ENCODE measurements at regions not wholly inside any gene's neighbourhood (a gene's known extent, or its start where the extent isn't known, plus 50 kb on each side); places are given as distances from the start of the nearest gene placed in this dataset.
"Not testable (repeated sequence)": the region's sequence is repeated elsewhere in the genome, so short reads cannot be mapped to it uniquely, and the experiment has no call there.

DNA sequence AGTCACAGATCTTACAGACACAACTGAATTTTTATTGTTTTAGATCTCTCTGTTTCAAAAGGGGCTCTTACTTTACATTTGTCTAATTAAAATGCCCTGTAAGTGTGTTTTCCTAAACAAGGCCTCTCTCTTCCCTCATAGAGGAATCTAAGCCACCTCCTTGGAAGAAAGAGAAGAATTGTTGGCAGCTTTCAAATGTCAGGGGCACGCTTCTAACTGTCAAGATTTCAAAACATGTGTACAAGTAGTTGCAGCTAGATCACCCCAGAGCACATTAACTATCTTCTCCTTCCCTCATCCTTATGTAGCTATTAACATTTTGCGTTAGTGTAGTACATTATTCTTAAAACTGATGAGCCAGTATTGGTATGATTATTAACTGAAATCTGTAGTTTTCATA is 266.5 kb upstream of the BOD1L1 start:
- DNase-seq (ENCODE audit: low read depth in 2 of 2): no peak

DNA sequence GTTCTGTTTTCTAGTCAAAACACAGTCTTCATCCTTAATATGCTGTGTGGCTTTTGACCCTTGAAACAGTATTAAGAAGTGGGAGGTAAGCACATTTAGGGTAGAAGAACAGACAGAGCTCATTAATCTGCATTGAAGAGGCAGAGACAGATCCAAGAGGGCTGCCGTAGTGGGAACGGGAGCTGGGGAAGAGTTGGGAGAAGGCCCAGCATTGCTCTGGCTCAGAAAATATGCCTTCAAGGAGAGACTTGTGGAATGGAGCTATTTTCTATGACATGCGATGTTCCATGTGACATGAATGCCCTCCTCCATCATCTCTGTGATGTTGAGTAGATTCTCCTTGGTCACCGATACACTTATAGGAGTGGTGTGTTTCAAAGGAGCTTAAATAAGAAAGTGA is 273.3 kb upstream of the BOD1L1 start:
- no peak for DNase-seq (ENCODE audit: low read depth in 2 of 2)

- no peak for DNase-seq (ENCODE audit: low read depth in 2 of 2)
Observed at GRCh38 chr4:13902146-13902545, 274.6 kb upstream of the BOD1L1 start.

GRCh38 chr4:13903061-13903460 is 275.5 kb upstream of the BOD1L1 start:
- no peak for DNase-seq (ENCODE audit: low read depth in 2 of 2)

DNA sequence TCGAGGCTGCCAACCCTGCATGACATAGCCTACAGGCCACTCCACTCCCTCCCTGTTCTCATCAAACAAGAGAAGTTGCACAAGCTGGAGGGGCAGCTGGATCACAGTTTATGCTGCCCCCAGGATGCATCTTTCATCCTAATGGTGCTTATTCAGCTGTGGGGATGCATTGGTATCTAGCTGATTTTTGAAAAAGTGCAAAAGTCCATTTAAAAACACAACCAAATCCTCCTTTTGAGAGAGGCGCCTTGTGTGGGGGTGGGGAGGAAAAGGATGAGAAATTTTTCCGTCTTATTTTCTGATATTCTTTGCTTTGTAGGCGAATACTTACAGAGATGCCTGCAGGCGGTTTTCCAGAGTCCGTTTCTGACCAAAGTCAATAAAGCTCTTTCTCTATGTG is 276.4 kb upstream of the BOD1L1 start:
- DNase-seq (ENCODE audit: low read depth in 2 of 2): no peak

GRCh38 chr4:13905543-13905942 is 278.0 kb upstream of the BOD1L1 start:
- peak in 1 of 2 experiments; percentile 55 for DNase-seq (ENCODE audit: low read depth in 2 of 2)

DNA sequence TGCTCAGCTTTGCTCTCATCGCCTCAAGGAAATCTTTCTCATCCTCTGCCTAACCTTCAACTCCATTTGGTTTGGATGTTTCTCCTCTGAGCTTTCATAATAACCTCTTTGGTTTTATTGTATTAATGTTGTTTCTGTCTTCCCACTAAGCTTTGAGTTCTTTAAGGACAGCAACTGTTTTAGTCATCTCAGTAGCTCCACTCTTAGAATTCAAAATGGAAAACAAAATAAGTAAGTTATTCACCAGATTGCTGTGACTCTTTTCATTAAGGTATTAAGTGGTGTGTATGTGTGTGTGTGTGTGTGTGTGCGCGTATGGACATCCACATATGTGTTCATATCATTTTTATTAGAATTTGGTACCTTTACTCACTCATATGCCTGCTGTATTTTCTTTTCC is 279.2 kb upstream of the BOD1L1 start:
- DNase-seq (ENCODE audit: low read depth in 2 of 2): no peak

DNA sequence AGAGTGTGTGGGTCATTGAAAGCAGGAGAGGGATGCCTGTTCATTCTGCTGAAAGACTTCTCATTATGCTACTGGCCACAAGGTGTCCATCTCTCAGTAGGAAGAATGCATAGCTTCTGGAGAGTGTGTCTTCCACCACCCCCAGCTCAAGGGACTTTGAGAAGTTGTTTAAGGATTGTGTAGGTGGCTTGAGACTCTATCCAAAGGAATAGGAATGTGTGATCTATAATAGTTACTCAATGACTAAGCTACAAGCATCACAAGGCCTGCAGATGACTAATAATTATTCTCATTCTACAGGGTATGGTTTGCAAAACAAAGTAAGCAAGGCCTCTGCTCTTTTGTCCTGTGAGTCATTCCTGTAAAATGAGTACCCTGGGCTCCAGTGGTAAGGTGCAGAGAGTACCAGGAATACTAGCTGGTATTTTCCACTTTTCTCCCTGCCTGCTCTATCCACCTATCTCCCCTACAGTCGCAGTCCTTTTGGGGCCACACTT is 279.8 kb upstream of the BOD1L1 start:
- DNase-seq (ENCODE audit: low read depth in 2 of 2): peak; percentile 96

DNA sequence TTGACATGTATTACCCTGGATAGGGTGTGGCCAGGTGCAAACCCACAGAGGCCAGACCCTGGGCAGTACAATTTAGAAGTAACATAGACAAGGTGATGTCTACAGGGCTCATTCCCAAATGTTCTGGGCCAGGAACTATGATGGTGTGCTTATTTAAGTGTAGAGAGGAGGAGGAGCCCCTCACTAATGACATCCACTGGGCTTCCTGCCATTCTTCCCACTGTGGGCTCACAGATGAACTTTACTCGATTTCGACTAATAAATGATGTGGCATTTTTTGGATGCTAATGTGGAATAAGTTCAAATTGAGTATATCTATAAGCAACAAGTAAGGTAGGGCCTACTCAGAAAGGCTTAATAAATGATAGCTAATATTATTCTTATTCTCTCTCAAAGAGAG is 280.9 kb upstream of the BOD1L1 start:
- DNase-seq (ENCODE audit: low read depth in 2 of 2): no peak

DNA sequence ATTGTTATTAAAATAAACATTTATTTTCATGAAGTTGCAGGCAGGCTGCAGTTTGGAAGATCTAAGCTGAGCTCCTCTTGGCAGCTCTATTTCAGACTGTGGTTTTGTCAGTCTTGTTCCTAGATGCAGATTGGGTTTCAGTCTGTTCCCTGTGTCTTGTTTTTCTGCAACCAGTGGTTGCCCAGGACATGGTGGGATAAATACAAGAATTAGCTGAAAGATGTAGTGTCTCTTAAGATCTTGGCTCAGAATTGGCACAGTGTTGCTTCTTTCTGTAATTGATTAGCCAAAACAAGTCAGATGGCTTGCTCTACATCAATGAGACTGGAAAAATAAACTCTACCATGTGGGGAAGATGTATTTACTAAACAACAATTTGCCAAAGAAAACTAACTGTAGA is 283.0 kb upstream of the BOD1L1 start:
- no peak for DNase-seq (ENCODE audit: low read depth in 2 of 2)

DNA sequence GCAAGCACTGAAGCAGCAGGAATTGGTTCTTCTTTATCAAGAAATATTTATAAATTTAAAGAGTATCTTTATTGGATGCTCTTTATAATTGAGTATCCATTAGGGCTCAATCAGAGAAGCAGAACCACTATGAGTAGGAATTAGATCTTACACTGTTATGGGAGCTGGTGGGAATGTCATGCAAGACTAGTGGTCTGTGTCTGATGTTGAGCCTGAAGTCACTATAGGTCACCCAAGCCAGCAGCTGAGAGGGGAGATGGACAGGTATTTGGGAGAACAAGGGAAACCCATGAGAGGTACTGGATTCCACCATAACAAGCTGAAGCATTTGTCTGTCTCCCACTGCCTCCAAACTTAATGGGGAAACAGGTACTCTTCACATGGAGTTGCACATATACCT is 283.7 kb upstream of the BOD1L1 start:
- no peak for DNase-seq (ENCODE audit: low read depth in 2 of 2)

DNA sequence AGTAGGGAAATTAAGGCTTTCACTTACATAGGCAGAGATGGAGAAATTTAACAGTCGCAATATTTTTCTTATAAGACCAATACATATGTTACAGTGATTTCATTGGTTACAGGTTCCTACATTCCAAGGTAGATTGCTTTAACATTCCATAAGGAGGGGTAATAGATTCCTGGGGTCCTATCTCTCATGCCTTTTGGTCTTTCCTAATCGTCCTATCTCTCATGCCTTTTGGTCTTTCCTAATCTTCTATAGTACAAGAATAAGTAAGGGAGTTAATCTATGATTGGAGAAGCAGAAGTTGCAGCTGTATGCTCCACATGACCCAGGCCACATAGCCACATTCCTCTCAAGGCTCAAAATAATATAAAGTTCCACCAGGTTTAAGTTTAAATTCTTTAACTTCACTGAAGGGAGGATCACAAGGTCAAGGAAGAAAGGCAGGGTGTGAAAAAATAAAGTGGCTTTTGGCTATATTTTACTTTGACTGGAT is 285.0 kb upstream of the BOD1L1 start:
- DNase-seq (ENCODE audit: low read depth in 2 of 2): no peak

DNA sequence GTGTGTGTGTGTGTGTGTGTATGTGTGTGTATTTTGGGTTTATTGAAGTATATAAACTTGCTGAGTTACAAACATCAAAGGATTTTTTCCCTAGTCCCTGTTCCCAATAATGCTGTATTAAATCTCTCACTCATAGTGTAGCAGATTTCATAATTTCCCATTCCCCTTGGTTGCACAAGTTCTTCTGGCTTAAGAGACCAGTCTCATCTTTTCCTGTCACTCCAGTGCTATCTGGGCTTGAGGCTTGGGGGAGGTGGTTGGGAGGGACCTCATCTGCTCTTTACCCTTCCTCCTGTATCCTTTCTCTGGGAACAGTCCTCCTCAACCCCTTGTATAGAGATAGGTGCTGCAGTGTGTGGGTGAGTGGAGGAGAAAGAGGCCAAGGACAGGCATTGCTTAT is 285.4 kb upstream of the BOD1L1 start:
- DNase-seq (ENCODE audit: low read depth in 2 of 2): no peak

GRCh38 chr4:13917015-13917414 is 289.5 kb upstream of the BOD1L1 start:
- peak; percentile 80 to 85 for DNase-seq (ENCODE audit: low read depth in 2 of 2)

DNA sequence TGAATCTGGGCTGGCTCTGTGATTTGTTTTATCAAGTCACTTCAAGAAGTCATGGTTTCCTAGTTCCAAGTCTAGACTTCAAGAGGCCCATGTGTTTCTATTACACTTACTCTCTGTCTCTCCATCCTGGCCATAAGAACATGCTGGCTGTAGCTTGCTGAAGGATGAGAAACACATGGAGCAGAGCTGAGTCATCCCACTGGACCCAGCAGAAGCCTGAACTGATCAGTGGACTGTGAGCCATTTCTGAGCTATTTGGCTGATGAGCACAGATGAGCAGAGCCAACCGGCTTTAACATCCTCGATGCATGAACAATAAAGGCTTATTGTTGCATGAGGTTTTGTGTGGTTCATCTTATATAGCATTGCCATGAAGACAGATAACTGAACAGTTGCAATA is 290.6 kb upstream of the BOD1L1 start:
- DNase-seq (ENCODE audit: low read depth in 2 of 2): peak; percentile 98

DNA sequence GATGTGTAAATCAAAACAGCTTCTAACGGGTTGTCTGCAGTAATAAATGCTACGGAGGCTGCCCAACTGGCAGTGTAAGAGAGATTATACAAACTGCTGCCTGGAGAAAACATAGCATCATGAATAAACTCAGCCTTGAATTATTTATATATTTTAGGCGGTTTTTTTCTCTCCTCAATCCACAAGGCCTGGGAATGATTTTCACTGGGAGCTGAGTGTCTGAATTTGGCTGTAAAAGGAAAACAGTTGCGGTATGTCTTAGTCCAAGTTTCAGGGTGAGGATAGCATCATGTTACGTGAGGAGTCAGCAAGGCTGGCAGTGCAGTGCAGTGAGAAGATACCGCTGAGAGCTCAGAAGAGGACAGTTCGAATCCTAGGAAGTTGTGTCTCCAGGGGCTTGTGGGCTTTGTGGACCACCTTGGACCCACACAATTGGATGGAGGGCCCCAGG is 291.5 kb upstream of the BOD1L1 start:
- peak; percentile 96 to 97 for DNase-seq (ENCODE audit: low read depth in 2 of 2)

DNA sequence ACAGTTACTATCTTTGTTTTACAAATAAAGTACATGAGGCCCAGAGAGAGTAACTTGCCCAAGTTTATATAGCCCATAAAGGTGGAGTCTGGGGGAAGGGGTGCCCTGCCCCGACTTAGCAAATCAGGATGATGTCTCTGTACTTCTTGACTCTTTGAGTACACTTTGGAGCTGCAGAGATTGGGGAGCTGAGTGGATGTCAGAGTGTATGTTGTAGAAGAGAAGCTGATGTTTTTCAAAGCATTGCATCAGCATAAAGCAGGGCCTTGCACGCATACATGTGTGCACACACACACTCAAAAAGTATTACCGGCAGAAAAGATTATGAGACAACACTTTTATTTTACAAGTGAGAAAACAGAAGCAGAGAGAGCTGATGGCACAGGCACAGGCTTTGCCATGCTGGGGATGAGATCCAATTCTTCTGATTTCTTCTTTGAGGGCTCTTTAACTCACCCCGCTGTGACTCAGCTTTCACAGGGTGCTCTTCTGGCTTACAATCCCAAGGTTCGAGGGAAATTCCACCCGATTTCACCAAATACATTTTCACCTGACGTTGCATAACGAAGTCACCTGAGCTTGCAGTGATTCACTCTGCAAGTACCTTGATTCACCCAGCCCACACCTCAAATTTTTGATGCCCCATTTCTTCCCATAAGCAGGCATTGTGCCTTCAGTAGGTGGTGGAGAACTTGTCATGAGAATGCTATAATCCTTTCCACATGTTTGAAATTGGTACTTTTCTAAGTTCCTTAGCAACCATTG is 292.8 kb upstream of the BOD1L1 start:
- peak in 1 of 2 experiments; percentile 34 for DNase-seq (ENCODE audit: low read depth in 2 of 2)

DNA sequence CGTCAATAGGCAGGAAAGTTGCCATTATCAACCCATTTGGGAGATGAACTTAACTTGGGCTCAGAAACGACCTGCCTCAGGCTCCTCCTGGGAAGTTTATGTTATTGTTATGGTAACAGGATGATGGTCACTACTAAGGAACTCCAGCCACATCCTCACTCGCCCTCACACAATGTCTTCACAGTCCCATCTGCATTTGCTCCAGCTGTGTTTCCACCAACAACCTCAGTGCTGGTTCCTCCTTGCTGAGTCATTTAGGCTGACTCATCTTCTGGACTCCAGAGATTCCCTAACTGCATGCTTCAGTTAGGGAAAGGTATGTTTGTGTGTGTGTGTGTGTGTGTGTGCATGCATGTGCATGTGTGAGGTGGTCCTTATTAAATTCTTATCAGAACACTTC is 293.4 kb upstream of the BOD1L1 start:
- DNase-seq (ENCODE audit: low read depth in 2 of 2): peak; percentile 99

DNA sequence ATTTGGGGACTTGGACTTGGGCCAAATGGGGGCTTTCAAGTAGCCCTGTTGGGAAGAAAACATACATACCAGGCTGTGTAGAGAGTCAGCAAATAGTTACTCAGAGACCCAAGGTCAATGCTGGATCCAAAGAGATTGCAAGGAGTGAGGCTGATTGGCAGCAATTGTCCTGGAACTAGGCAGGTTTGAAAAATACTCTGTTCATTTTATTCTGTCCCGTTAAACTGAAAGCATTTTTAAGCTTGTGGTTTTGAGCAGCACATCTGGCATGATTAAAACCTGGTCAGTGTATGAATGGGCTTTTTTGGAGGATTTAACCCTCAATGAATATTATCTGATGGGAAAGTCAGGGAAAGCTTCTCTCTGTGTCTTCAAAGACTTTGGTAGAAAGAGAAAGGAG is 294.3 kb upstream of the BOD1L1 start:
- DNase-seq (ENCODE audit: low read depth in 2 of 2): peak; percentile 39 to 53

DNA sequence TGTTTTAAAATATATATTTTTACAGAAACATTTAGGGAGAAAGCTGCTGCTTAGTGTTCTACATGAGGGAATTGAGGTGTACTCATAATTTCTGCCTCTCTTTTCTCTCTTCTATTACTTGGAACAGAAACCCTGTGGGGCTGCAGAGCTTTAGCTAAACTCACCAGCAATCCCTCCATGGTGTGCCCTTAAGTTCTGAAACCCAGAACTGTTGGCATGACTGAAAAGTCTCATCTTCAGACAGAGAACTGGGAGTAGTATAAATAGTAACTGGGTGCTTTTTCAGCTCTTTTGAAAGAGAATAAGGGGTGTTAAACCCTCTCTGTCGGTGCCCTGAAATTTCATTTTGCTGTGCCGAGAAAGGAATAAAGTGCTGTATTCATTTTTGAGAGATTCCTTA is 294.9 kb upstream of the BOD1L1 start:
- DNase-seq (ENCODE audit: low read depth in 2 of 2): no peak

- DNase-seq (ENCODE audit: low read depth in 2 of 2): no peak
Observed at GRCh38 chr4:13922873-13923645, 295.5 kb upstream of the BOD1L1 start.

- DNase-seq (ENCODE audit: low read depth in 2 of 2): not testable (repeated sequence)
Observed at GRCh38 chr4:13924900-13925299, 297.4 kb upstream of the BOD1L1 start.

DNA sequence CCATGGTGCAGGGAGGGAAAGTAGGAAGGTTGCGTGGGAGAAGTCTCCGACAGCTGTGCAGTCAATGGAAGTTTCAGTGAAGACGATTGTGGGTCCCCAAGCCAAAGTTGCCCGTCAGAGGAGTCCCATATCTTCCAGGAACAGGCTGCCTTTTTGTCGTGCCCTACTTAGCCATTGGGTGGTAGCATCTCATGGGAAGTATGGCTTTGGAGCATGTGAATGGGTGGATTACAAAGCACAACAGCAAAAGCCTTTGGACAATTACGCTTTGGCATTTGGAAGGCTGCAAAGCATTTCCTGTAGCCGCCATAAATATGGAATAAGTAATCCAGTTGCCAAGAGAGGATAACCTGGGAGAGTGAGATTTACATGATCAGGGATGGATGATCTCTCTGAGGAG is 300.7 kb upstream of the BOD1L1 start:
- DNase-seq (ENCODE audit: low read depth in 2 of 2): no peak

Data from fibroblast of skin of left quadriceps (primary cell).